Activated CD8-positive, alpha-beta memory T cell treated with anti-CD3 and anti-CD28 coated beads, Interleukin-2, amount 10 ng/mL, durations not matched to agents 7 days and 5 days (primary cell): ENCODE measurements at regions not wholly inside any gene's neighbourhood (a gene's known extent, or its start where the extent isn't known, plus 50 kb on each side); places are given as distances from the start of the nearest gene placed in this dataset.

Experiments used
- ATAC-seq: fragments of 150-1000 bp; cut with Tn5 transposase; one replicate; pipeline ENCODE4 v1.10.0; 2021; ENCODE audit warnings: moderate library complexity
- CTCF ChIA-PET: fragments of 350-600 bp; sonication (Branson Sonifier 250); formaldehyde crosslinking; loops from one replicate; lab custom pipeline; 2021; ENCODE audit warnings: antibody characterized with exemption; lab: Charles Lee
- DNase-seq: peaks from one replicate; pipeline ENCODE4 v3.0.0-alpha.2; 2020
- H3K27ac Mint-ChIP-seq: one replicate; pipeline ENCODE4 v1.8.0; 2021; ENCODE audit warnings: mild to moderate bottlenecking, mixed read lengths
- H3K27me3 Mint-ChIP-seq: one replicate; pipeline ENCODE4 v1.8.0; 2021; ENCODE audit warnings: mixed read lengths
- H3K36me3 Mint-ChIP-seq: one replicate; pipeline ENCODE4 v1.8.0; 2021; ENCODE audit warnings: mild to moderate bottlenecking, mixed read lengths
- H3K4me1 Mint-ChIP-seq: one replicate; pipeline ENCODE4 v1.8.0; 2021; ENCODE audit warnings: mixed read lengths
- H3K4me3 Mint-ChIP-seq: one replicate; pipeline ENCODE4 v1.8.0; 2021; ENCODE audit warnings: mild to moderate bottlenecking, moderate library complexity, mixed read lengths
- H3K9me3 Mint-ChIP-seq: one replicate; pipeline ENCODE4 v1.8.0; 2022; ENCODE audit warnings: low read depth, mixed read lengths

DNA sequence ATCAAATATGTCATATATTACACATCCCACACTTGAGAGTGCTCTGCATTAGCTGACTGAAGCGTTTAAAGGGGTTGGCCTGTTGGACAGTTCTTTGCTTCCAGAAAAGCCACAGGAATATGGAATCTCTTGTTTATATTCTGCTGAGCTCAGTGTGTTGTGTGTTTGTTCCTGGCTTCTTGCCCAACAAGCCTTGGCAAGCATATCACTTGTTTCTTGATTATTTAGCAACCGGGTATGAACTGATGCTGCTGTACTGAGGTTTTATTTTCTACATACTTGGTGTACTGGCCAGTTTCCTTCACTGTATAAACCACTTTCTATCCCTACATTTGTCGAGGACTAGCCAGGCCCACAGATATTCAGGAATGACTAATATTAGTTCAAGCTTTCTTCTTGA lies 378.9 kb downstream of the KCTD16 start:
- no peak overlapping the region for H3K27ac Mint-ChIP-seq
- peaks cover 11% of the 10 kb centered on the region for H3K9me3 Mint-ChIP-seq
- H3K4me3 Mint-ChIP-seq: no peak overlapping the region
- ATAC-seq (no peak), DNase-seq (no peak)
- H3K4me1 Mint-ChIP-seq: no peaks in the 10 kb centered on the region
- H3K27me3 Mint-ChIP-seq: no peaks in the 10 kb centered on the region
- CTCF ChIA-PET: no interaction called here
- no peaks in the 10 kb centered on the region for H3K36me3 Mint-ChIP-seq

DNA sequence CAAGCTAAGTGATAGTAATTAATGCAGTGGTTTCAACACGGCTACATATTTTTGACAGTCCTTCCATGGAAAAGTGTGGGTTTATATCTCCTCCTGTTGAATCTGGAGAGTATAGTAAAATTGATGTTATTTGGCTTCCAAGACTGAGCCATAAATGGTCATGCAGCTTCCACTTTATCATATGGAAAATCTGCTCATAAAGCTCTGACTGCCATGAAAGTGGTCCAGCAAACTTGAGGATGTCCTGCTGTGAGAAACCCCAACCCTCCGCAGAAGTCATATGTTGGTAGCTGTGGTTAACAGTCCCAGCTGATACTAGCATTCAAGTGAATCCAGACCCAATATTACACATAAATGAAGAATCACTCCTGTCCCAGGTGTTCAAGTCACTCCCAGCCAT lies 378.3 kb downstream of the KCTD16 start:
- CTCF ChIA-PET: no interaction called here
- peaks cover 9% of the 10 kb centered on the region for H3K9me3 Mint-ChIP-seq
- no peaks in the 10 kb centered on the region for H3K27me3 Mint-ChIP-seq
- H3K36me3 Mint-ChIP-seq: no peaks in the 10 kb centered on the region
- no peaks in the 10 kb centered on the region for H3K4me1 Mint-ChIP-seq
- no peak overlapping the region for H3K27ac Mint-ChIP-seq
- ATAC-seq (no peak), DNase-seq (no peak)
- H3K4me3 Mint-ChIP-seq: no peak overlapping the region

DNA sequence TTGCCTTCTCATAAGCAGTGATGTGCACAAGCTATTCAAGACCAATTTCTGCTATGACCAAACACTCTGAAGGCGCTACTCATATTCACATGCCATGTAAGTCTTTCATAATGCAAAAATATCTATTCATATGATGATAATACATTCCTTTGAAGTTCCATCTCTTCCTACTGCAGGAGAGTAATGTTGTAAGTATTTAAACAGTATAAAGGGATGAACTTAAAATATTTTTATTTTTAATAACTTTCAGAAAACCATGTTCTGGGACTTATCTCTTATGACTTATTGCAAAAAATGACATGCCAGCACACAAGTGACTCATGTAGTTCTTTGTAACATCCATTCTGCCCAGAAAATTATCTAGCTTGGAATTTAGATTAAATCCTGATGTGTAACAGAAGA lies 376.4 kb downstream of the KCTD16 start:
- no peak for ATAC-seq
- no peak for DNase-seq
- no peaks in the 10 kb centered on the region for H3K4me1 Mint-ChIP-seq
- H3K27ac Mint-ChIP-seq: no peak overlapping the region
- H3K4me3 Mint-ChIP-seq: no peak overlapping the region
- peaks cover 7% of the 10 kb centered on the region for H3K9me3 Mint-ChIP-seq
- H3K27me3 Mint-ChIP-seq: no peaks in the 10 kb centered on the region
- CTCF ChIA-PET: no interaction called here
- H3K36me3 Mint-ChIP-seq: no peaks in the 10 kb centered on the region

DNA sequence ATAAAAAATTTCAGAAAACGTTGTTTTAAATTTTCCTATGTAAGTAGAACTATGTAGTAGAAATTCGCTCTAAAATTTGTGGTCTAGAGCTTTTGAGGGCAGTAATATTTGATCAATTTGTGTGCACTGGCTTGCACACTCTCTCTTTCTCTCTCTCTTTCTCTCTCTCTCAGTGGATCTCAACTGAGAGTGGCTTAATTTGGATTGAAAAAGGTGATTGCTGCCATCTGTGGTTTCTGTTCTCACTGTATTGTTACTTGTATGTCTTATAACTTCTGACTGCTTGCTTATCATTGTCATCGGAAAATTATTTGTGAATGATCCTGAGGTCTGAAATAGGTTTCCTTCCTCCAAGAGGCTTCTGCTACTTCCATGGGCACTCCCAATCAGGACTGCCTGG lies 368.2 kb downstream of the KCTD16 start:
- H3K4me1 Mint-ChIP-seq: no peaks in the 10 kb centered on the region
- H3K36me3 Mint-ChIP-seq: no peaks in the 10 kb centered on the region
- H3K27ac Mint-ChIP-seq: no peak overlapping the region
- DNase-seq: no peak
- H3K4me3 Mint-ChIP-seq: no peak overlapping the region
- peaks cover 4% of the 10 kb centered on the region for H3K9me3 Mint-ChIP-seq
- no peak for ATAC-seq
- CTCF ChIA-PET: no interaction called here
- no peaks in the 10 kb centered on the region for H3K27me3 Mint-ChIP-seq
